Right forelimb (tissue), 1 donor: ENCODE measurements at regions not wholly inside any gene's neighbourhood (a gene's known extent, or its start where the extent isn't known, plus 50 kb on each side); places are given as distances from the start of the nearest gene placed in this dataset.
"Not testable (repeated sequence)": the region's sequence is repeated elsewhere in the genome, so short reads cannot be mapped to it uniquely, and the experiment has no call there.

ENCODE experiments used
- DNase-seq: peaks from one replicate; pipeline ENCODE4 v3.0.0-alpha.2; 2018

DNA sequence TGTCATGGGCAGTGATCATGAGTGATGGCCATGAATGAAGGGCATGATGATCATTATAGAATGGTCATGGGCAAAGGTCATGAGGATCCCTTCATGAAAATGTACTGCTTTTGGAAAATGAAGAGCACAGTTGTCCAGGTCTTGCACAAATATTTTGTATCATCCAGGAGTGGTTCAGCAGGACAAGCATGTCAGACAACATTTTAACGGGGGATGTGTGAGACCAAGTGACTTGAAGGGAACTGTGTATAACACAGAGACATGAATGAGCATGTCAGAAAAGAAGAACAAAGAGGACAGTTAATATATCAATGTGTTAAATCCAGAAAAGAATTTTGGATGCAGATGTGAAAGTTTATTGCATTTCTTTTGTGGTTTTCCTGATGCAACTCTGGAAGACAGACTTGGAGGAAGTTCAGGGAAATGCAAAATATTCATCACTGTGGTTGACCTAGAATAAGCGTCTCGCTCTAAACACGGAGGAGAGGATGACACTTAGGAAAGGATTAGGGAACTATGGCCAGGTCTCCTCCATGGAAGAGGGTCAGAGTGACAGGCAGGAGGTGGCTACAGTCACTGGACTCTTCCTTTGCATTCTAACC is 116.1 kb upstream of the IRX4 start:
- no peak for DNase-seq

DNA sequence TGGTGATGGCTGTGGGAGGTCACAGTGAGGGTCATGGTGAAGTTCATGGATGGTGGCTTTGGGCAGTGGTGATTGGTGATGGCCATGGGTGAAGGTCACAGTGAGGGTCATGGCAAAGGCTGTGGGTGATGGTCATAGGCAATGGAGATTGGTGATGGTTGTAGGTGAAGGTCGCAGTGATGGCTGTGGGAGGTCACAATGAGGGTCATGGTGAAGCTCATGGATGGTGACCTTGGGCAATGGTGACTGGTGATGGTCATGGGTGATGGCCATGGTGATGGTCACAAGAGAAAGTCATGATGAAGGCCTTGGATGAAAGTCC is 115.6 kb upstream of the IRX4 start:
- no peak for DNase-seq

DNA sequence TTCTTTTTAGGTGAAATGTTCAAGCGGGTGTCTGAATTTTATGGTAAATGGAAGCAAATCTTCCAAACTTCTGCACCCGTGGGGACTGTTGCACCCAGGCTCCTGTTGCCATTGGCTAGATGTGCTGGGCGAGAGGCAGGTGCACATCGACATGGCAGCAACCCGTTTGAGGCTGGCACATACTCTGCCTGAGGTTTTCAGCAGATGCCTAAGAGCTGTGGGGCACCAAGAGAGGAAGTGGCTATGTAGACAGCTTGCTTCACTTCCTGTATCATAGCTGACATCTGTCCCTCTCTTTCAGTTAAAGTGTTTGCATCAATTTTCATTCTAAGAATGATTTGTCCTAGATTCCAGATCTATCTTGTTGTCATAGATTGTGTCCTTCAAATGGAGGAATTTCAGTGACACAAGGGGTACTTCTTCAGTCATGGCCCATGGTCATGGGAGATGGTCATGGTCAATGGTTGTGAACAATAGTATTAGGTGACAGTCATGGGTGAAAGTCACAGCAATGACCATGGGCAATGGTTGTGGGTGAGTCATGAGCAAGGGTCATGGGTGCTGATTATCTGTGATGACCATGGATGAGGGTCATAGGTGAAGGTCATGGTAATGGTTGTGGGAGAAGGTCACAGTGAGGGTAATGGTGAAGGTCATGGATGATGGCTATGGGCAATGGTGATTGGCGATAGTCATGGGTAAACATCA is 115.1 kb upstream of the IRX4 start:
- DNase-seq, result no peak

DNA sequence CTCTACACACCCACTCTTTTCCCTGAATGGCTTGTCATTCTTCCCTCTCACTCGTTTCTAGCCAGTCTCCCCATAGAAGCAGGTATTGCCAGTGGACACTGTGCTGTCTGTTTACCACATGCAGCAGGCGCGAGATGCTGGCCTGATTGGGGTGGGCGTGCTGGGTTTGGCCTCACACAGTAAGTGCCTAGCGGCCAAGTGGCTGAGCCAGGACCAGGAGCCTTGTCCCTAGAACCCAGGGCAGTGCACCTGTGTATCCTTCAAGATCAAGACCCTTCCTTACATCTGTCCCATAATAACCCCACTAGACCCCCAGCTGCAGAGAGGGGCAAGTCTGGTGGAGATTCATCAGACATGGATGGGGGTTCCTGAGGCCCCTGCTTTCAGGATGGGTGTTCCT is 112.8 kb upstream of the IRX4 start:
- no peak for DNase-seq

DNA sequence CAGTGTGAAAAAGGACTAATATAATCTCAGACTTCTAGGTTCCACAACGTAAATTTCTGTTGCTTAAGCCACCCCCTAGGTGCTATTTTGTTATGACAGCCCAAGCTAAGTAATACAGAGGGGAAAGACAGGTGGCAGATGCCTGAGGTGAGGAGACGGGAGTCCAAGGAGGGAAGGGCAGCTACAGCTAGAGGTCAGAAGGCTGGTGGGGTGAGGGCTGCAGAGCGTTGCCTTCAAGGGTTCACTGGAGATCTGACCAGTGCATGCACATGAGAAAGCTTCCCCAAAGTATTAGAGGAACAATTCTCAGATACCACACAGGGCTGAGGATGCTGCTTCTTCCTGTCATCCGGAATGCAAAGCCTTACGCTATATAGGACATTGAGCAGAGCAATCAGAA is 104.7 kb upstream of the IRX4 start:
- DNase-seq, result no peak

DNA sequence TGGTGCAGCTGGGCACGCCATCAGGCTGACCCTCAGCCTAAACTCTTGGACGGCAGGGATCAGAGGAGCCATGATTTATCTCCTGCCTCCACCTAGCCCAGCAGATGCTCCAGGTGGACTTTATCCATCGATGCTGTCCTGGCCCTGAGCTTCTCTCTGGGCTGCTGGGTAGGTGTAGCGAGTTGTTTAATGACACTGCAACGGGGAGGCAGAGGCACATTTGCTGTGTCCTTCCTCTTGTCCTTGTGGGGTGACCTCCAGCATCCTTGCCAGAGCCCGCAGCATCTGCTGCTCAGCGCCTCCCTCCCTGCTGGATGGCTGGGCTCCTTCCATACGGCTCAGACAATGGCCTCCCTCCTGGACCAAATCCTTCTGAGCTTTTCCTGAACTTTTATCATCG is 103.1 kb upstream of the IRX4 start:
- DNase-seq, result no peak

DNA sequence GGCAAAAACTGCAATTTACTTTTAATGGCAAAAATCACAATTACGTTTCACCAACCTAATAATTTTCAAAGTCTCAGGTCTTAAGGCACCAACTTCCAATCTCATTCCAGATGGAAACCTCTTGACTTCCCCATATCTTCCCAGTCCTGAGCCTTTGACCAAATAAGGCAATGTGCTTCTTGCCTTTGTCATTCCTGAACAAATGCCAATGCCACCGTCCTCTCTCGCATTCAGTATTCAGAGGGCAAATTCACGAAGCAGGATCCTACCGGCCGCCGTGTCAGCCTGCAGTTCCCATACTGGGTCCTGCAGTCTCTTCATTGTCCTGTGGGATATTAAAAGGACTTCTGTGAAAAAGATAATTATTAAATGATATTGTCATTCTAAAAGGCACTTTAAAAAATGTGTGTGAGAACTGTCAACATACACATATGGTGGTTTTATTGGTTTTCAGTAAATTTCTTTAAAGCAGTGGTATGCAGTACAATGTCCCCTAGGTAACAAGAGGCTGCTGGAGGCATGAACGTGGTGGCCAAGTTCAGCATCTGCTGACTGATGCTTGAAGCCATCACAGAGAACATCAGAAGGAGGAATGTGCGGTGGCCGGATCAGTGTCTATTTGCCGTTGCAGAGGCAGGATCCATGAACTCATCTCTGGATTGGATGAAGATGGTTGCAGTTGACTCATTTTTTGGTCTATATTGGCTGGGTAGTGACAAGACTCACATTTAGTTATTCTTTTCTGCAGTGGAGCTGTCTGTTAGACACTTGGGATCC is 101.4 kb upstream of the IRX4 start:
- DNase-seq, result no peak

DNA sequence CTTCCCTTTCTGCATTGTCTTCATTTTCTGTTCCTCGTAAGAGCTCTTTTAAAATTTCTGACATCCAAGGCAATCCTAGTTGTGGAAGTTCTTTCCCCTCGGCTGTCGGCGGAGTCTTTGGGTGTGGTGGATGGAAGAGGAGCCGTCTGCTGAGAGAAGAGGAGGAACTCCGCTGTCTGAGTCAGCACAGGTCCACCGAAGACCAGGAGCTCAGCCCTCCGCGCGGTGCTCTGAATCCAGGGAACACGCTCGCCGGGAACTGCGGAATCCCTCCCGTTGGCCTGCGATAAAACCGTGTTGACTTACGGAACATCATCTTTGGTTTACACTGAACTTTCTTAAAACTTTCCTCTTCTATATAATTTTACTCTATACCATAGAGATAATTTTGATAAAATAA is 100.7 kb upstream of the IRX4 start:
- no peak for DNase-seq

DNA sequence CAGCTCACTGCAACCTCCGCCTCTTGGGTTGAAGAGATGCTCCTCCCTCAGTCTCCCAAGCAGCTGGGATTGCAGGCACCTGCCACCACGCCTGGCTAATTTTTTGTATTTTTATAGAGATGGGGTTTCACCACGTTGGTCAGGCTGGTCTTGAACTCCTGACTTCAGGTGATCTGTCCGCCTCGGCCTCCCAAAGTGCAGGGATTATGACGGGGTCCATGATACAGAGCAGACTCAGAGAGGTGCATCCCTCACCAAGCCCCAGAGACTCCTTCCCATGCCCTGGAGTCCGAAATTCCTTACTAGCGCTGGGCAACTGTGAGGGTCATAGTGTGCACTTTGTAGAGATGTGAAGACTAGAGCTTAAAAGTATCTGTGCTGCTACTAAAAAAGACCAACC is 99.8 kb upstream of the IRX4 start:
- DNase-seq, result not testable (repeated sequence)

DNA sequence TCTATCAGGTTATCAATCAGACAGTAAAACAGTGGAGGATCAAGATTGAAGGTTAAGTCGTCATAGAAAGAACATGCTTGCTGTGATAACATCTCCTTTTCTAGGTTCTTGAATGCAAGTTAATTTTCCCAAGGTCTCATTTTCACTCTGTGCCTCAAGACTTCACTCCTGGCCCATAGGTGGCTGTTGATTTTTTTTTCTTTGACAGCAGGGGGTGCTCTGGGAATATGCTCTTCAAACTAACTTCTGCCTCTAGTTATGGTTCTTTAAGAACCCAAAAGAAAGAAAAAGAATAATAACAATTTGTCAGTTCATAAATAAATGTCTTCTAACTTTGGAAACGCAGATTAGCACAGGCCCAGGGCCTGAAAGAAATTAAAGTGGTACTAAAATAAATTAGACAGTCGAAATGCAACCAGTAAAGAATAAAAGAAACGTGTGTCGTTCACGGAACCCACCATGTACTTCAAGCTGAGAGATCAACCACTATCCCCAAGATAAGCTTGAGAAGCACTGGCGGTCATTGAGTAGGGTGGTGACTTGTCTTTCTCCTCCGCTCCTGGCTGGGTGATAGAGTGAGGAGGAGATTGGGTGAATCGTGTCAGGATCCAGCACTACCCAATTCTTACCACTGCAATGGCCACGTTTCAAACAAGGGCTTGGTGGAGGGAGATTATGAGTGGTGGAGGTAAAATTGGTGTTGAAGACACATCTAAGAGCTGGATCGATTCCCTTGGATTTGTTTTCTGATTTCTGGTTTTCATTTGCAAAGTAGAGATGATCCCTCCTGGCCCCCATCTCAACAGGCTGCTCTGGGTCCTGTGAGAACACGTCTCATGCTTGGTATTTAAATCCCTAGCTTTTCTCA is 93.4 kb upstream of the IRX4 start:
- no peak for DNase-seq

DNA sequence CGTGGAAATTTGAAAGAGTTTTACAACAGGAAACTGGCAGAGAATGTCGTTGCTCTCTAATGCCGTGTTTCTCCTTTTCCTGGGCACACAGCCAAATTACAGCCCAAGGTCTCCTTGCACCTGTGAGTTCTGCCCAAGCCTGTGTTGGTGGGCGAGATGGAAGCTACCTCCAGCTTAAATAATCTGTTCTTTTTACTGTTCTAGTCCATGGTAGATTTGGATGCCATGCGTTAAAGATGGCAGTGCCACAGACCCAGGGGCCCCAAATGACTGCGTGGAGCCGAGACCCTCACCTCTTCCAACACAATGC is 92.6 kb upstream of the IRX4 start:
- no peak for DNase-seq

DNA sequence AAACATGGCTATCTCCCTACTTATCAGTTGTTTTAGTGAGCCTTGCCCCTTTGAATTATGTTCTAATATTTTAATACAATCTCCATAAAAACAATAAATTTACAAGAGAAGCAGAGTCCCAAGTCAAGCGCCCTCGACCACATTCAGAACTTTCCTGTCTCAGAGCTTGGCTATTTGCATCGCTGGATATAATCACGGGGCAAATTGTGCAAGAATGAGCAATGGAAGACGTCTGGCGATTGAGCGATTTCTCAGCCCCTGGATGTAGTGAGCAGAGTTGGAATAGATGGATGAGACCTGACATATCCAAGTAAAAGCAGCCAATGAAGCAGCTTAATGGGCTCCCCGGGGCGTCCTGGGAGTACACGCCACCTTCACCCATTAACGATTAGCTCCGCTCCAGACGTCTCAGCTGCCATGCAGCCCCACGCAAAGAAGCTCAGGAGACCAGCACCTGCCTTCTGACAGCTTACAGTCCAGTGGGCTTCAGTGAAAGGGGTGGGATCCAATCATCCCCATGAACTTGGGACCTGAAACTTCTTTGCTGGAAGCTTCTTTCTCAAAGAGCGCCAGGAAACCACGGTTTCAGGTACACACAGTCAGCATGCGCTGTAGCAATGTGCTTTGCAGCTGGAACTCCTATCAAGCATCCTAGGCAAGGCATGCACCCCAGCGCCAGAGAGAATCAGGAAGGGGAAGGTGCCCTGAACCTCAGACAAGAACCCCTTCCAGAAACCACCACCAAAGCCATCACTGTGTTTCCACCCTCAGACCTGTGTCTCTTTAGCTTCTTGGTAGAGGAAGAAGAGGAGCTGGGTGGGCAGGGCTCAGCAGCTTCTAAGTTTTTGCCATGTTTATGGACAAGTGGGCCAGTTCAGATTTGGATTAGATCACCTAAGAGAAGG is 92.0 kb upstream of the IRX4 start:
- DNase-seq, result no peak

DNA sequence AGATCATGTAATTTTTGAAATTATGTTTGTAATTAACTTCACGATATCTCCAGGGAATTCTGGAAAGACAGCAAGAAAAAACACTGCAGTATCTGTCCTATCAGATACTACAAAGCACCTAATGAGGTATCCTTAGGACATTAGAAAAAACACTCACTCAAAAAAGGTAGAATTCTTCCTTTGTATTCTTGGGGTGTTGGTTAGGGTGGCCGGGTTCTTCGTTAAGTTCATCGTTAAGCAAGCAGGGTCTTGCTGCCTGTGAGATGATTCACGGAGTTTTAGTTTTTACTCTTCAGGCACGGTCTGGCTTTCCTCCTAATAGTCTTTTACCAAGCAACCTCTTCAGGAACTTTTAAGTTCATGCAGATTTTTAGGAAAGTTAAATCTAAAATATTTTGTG is 91.4 kb upstream of the IRX4 start:
- no peak for DNase-seq

DNA sequence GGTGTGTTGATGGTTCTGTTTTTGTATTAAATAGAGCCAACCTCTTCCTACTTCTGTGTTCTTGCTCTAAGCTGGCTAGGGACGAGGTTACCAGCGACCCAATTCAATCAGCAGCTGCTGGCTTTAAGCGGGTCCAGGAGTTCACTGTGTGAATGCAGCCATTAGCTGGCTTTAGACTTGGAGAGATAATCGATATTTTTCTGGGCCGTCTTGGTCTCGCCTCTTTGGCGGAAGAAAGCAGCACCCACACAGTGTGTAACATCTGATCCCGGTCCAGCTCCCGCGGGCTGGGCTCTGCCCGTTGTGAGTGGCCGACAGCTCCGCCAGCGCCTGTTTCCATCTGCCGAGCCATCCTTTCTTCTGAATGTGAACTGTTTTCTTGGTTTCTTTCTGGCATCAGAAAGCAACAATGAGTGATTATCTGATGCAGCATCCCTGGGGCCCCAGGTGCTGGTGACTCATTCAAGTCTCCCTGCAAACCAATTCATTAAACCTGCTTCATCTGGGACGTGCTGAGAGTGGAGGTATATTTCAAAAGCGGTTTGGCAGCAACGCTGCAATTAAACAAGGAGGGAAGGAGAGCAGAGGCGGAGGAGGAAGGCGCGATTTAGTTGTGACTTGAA is 90.8 kb upstream of the IRX4 start:
- DNase-seq, result no peak

DNA sequence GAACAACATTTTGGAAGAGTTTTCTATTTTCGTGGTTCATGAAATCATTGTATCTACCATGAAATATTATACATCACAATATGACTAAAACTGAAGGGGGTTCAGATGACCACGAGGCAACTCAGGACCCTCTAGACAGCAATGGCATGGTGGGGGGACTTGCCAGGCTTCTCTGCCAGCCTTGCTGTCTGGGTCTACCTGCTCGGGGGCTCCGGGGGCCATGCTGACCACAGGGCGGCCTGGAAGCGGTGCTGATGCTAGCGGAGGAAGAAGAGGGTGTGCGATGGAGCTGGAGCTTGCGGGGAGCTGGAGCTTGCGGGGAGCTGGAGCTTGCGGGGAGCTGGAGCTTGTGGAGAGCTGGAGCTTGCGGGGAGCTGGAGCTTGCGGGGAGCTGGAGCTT is 89.2 kb upstream of the IRX4 start:
- DNase-seq, result no peak

DNA sequence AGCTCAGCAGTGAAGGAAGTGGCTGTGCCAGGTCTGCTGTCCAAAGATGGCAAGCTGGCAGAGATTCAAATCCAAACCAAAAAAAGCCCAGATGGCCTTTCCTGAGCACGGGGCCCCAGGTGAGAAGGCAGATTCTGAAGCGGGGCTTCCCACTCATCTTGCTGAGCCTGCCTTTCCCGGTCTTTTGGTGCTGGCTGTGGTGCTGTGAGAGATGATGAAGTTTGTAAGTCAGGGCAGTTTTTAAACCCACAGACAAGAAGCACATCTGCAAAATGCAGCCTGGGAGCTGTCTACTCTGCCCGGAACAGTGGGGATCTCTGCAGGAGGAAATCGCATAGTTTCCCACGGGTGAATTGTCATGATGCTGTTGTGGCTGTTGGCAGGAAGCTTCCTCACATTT is 85.0 kb upstream of the IRX4 start:
- no peak for DNase-seq

DNA sequence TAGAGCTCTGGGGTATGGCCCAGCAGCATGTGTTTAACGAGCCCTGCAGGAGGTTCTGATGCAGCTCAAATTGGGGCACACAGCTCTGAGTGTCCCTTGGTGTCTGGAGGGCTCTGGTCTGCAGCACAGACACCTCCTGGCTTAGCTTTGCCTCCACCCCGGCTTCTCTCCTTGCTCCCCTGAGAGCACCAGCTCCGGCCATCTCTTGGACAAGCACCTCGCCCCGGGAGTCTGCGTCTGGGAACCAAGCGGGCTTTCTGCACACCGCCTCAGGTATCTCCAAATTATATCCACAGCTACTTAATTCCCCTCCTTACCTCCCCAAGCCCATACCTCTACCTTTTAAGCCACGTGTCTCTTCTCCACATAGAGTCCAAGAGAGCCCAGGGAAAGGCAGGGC is 83.7 kb upstream of the IRX4 start:
- no peak for DNase-seq

DNA sequence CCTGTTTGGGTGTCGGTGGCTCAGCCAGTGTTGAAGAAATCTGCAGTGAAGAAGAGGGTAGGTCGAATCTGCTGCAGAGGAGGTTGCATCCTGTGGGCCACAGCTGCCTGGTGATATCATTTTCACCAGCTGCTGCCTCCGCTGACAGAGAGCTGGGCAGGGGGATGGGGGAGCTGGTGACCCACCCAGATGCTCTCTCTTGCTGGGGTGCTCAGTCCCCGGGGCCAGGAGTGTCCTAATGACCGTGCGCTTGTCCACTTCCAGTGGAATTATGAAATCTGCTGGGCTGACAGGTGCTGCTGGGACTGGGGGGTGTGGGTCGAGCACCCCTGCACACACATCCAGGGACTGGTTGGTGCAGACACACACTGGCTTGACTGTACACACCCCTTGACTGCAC is 83.2 kb upstream of the IRX4 start:
- DNase-seq, result no peak

DNA sequence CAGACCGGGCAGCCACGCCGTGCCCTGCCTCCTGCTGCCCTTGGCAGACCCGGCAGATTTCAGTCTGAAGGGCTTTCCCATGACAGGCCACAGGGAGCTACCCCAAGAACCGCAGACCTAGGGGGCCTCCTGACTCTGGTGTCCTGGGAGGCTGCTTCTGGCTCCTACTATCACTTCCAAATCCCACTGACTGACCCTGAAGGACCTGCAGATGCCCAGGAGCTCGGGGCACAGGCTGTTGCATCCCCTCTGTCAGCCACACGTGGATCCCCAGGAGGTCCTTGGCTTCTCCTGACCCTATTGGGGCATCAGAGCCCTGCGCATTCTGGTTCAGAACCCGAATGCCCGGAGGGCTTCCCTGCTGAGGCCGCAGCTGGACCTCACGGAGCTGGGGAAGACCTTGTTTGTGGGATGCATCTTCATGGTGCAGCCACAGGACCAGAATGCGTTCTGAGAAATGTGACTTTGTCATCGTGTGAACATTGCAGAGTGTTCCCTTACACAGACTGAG is 81.3 kb upstream of the IRX4 start:
- no peak for DNase-seq

DNA sequence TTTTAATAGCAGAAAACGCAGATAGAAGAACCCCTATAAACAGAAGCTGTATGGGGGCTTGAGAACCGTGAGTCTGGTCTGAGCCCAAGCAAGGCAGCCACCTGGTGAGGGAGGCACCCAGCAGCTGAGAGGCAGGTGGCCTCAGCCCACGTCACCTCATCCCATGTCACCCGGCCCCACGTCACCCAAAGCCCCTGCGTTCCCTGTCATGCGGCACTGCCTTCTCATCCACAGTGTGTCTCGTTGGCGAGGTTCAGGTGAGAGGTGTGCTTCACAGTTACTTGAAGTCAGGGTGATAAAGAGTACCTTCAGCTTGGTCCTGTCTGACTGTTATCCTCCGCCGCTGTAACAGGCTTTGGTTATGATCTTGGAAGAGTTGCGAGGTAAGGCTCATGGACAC is 80.6 kb upstream of the IRX4 start:
- no peak for DNase-seq

DNA sequence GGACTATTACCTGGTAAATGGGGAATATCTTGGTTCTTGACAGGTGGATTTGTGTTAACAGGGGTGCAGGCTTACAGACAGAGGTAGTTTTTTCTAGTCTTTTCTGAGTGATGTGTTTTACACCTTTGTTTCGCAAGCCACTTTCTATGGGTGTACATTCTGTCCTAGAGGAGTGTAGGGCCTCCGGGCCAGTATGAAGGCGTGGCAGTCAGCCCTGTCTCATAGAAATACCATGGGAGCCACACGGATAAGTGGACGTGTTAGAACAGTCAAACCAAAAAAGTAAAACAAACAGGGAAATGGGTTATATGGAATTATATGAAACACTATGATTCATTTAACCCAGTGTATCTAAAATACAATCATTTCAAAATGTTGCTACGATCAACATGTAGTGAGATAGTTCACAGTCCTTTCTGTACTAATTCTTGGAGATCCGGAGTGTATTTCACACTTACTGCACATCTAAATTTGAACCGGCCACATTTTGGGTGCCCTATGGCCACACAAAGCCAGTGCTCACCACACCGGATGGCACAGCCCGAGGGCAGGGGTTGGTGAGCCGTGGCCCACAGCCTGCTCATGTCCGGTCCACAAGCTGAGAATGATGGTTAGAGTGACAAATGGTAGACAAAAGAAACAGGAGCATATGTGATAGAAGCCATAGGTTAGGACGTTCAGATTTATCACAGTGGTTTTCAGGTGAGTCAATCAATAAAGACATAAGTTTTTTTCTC is 80.1 kb upstream of the IRX4 start:
- DNase-seq, result no peak
